ENCODE measurements at regions not wholly inside any gene's neighbourhood (a gene's known extent, or its start where the extent isn't known, plus 50 kb on each side); places are given as distances from the start of the nearest gene placed in this dataset.

- Histone ChIP-seq H4K20me1 (ENCODE audit: insufficient read depth, low read length) (no peaks in the 10 kb centered on the region), H2AFZ (ENCODE audit: low read depth, low read length) (no peak overlapping the region), H3K4me3 (ENCODE audit: low read length) (no peak overlapping the region), H3K9ac (ENCODE audit: low read length) (no peak overlapping the region), H3K9me3 (ENCODE audit: insufficient read depth, low read length) (no peaks in the 10 kb centered on the region), H3K36me3 (replicated peaks; ENCODE audit: low read depth, low read length) (no peaks in the 10 kb centered on the region), H3K79me2 (ENCODE audit: low read length) (no peaks in the 10 kb centered on the region), H3K4me2 (ENCODE audit: low read length) (no peak overlapping the region), H3K27ac (ENCODE audit: low read length) (no peak overlapping the region), H3K27me3 (ENCODE audit: low read depth, low read length) (peaks cover 20% of the 10 kb centered on the region), H3K4me1 (ENCODE audit: low read length) (no peaks in the 10 kb centered on the region)
- TF ChIP-seq EZH2phosphoT487 (IDR thresholded peaks at IDR 0.05; ENCODE audit: low read depth) = no peak
- TF ChIP-seq CTCF (IDR thresholded peaks at IDR 0.05; ENCODE audit: low read depth, low read length) = no peak
These were observed 258.4 kb upstream of the NPVF start for GRCh38 chr7:25486656-25487055.

GRCh38 chr7:25493805-25494366, 265.6 kb upstream of the NPVF start:
- Histone ChIP-seq H3K4me3 (ENCODE audit: low read length) (no peak overlapping the region), H3K9ac (ENCODE audit: low read length) (no peak overlapping the region), H4K20me1 (ENCODE audit: insufficient read depth, low read length) (no peaks in the 10 kb centered on the region), H2AFZ (ENCODE audit: low read depth, low read length) (no peak overlapping the region), H3K4me2 (ENCODE audit: low read length) (no peak overlapping the region), H3K79me2 (ENCODE audit: low read length) (no peaks in the 10 kb centered on the region), H3K9me3 (ENCODE audit: insufficient read depth, low read length) (no peaks in the 10 kb centered on the region), H3K27me3 (ENCODE audit: low read depth, low read length) (peaks cover 16% of the 10 kb centered on the region), H3K36me3 (replicated peaks; ENCODE audit: low read depth, low read length) (no peaks in the 10 kb centered on the region), H3K27ac (ENCODE audit: low read length) (no peak overlapping the region), H3K4me1 (ENCODE audit: low read length) (peaks cover 11% of the 10 kb centered on the region)
- TF ChIP-seq EZH2phosphoT487 (IDR thresholded peaks at IDR 0.05; ENCODE audit: low read depth) (no peak), CTCF (IDR thresholded peaks at IDR 0.05; ENCODE audit: low read depth, low read length) (no peak)

- peaks cover 27% of the 10 kb centered on the region for H3K27me3 ChIP-seq (ENCODE audit: low read depth, low read length)
These were observed 266.6 kb upstream of the NPVF start for GRCh38 chr7:25494896-25495295.

More at GRCh38 chr7:25494896-25495295, 266.6 kb upstream of the NPVF start:
- H3K4me3 ChIP-seq (ENCODE audit: low read length) = no peak overlapping the region
- H3K4me1 ChIP-seq (ENCODE audit: low read length) = peaks cover 11% of the 10 kb centered on the region
- H2AFZ ChIP-seq (ENCODE audit: low read depth, low read length) = no peak overlapping the region
- no peaks in the 10 kb centered on the region for H3K79me2 ChIP-seq (ENCODE audit: low read length)
- H3K9ac ChIP-seq (ENCODE audit: low read length) = no peak overlapping the region
- no peak overlapping the region for H3K27ac ChIP-seq (ENCODE audit: low read length)
- H3K36me3 ChIP-seq (replicated peaks; ENCODE audit: low read depth, low read length) = no peaks in the 10 kb centered on the region
- H3K4me2 ChIP-seq (ENCODE audit: low read length) = no peak overlapping the region
- TF ChIP-seq EZH2phosphoT487 (IDR thresholded peaks at IDR 0.05; ENCODE audit: low read depth) = no peak
- no peak for TF ChIP-seq CTCF (IDR thresholded peaks at IDR 0.05; ENCODE audit: low read depth, low read length)
- H4K20me1 ChIP-seq (ENCODE audit: insufficient read depth, low read length) = no peaks in the 10 kb centered on the region
- no peaks in the 10 kb centered on the region for H3K9me3 ChIP-seq (ENCODE audit: insufficient read depth, low read length)

Data from OCI-LY3 (cell line).